GM13977 (cell line): ENCODE measurements at regions not wholly inside any gene's neighbourhood (a gene's known extent, or its start where the extent isn't known, plus 50 kb on each side); places are given as distances from the start of the nearest gene placed in this dataset.
A peak's percentile ranks its signal among the peaks of the same experiment; 100 is the strongest.

Experiments
- DNase-seq: peaks from one replicate; pipeline ENCODE4 v3.0.0; 2012; ENCODE audit warnings: low spot score
- CTCF ChIP-seq: IDR thresholded peaks from 2 replicates; pipeline ENCODE4 v1.5.1; 2012; ENCODE audit warnings: mild to moderate bottlenecking, control low read depth; ENCODE audit not compliant: insufficient read depth; ENCODE audit errors: extremely low read depth, missing control alignments
- in situ Hi-C: fragments of 300-500 bp; cut with MboI; formaldehyde crosslinking; loops from one replicate; pipeline ENCODE4 v1.12.0; 2022; ENCODE audit warnings: low sequenced_read_pairs, low pct_unique_long_range_greater_than_20kb, mixed read lengths, inconsistent platforms; ENCODE audit not compliant: unreplicated experiment

DNA sequence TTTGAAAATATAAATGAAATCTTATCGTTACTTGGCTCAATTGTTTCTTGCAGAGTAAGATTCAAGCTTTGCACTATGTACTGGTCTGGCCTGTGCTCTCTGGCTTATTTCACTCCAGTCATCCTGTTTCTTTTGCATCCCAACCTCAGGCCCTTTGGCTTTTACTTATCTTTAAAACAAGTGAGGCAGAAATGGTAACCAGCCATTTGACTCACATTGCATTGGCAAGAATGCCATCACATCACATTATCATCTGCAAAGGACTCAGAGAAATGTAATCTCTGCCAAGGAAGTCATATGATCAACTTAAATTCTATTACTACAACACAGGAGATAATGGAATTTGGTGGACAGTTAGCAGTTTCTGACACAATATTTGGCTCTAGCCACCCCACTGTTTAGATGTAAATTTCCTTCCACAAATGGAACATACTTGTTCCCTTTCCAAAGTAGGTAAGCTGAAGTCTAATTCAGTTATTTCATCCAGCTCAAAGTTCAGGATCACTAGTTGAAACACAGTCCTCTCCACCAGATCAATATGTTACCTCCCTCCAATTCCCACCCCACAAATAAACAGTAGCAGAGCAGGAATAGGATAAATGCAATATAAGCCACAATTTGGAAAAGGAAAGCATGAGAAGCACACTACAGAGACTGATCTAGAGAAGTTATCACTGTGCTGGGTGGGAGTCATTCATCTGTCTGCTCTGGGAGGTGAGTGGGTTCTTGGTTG lies 65.0 kb upstream of the DSC1 start:
- no peak for DNase-seq
- in situ Hi-C loops: no loop called here
- TF ChIP-seq CTCF: no peak

DNA sequence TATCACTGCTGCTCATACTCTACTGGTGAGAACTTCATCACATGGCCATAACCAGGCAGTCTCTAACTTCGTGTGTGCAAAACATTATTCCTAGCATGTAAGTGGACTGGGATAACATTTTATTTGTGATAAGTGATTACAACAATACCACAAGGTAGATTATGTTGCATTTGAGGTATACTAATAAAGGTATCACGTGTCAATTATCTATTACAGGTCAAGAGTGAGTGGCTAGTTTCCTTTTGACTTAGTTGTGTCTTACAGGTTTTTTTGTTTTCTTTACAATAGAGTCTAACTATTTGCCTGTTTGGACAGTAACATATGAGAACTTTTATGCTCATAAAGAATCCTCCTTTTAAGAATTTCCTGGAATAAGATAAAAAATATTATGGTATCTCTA lies 67.2 kb upstream of the DSC1 start:
- TF ChIP-seq CTCF: no peak
- DNase-seq: no peak
- in situ Hi-C loops: no loop called here

DNA sequence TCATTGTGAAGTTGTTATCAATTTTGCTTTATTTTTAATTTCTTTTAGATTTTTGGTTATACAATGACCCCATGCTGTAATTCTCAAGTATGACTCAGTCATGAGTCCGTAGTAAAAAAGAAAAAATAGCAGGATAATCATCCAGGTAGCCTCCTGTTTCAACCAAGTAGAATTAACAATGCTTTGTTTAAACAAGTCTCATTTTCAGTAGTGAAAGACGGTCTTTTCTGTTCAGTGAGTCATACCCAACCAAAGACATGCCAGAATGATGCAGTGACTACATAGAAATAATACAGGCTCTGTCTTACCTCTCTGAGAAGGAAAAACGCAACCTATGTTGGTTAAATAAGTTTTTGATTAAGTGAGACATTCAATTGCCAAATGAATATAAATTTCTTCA lies 67.8 kb upstream of the DSC1 start:
- in situ Hi-C loops: no loop called here
- DNase-seq: peak; percentile 34
- TF ChIP-seq CTCF: no peak

- TF ChIP-seq CTCF: no peak
- in situ Hi-C loops: no loop called here
- DNase-seq: no peak
Measured at GRCh38 chr18:31232013-31232412, 69.4 kb upstream of the DSC1 start.

DNA sequence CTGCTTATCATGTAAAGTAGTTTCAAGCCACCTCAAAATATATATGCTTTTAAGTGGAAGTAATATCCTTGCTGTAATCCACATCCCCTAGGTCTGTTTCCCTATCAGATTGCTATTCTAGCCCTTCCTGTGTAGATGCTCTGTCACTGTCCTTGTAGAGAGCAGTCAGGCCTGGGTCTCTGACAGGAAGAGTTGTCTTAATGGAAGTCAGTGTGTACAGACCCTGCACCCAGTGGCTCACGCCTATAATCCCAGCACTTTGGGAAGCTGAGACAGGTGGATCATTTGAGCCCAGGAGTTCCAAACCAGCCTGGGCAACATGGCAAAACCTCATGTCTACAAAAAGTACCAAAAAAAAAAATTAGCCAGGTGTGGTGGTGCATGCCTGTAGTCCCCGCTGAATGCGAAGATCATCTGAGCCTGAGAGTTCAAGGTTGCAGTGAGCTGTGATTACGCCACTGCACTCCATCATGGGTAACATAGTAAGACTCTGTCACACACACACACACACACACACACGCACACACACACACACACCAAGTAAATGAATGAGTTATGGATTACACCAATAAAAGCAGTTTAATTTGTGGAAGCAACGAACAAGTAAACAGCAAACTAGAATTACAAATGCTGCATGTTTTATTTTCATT lies 70.2 kb upstream of the DSC1 start:
- no peak for DNase-seq
- no peak for TF ChIP-seq CTCF
- in situ Hi-C loops: no loop called here

DNA sequence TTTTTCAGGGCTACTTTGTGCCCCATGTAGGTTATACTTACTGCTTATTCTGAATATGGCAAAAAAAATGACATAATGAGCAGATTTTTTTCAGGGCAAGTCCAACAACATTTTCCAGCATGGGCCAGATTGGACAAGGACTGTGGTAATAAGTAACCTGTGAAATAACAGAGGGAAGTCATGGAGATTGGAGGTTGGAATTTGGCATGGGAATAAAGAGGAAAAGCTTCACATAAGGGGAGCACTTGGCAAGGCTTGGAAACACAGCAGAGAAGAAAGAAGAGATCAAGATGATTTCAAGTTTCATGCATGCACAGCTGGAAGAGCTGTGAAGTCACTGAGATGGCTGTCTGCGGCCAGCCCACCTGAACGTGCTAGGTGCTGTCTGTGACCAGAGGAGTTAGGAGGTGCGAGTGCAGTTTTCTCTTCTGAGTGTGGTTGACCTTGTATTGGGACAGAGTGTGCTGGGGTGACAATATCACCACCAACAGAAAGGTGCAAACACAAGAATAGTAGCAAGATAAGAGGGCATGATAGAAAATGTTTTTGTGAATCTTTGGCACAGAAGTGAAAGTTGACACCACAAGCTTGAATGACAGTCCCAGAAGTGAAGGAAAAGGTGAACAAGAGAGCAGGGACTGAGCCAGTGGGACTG lies 71.1 kb upstream of the DSC1 start:
- no peak for TF ChIP-seq CTCF
- no peak for DNase-seq
- in situ Hi-C loops: no loop called here
